NCI-H2171 (cell line): ENCODE measurements at regions not wholly inside any gene's neighbourhood (a gene's known extent, or its start where the extent isn't known, plus 50 kb on each side); places are given as distances from the start of the nearest gene placed in this dataset.
"Not testable (repeated sequence)": the region's sequence is repeated elsewhere in the genome, so short reads cannot be mapped to it uniquely, and the experiment has no call there.

Experiments used
- DNase-seq: peaks from one replicate; lab custom pipeline; 2025; lab: John Stamatoyannopoulos, UW

- DNase-seq = no peak
Measured at GRCh38 chr2:167353605-167354280, 465.5 kb downstream of the XIRP2 start.

DNA sequence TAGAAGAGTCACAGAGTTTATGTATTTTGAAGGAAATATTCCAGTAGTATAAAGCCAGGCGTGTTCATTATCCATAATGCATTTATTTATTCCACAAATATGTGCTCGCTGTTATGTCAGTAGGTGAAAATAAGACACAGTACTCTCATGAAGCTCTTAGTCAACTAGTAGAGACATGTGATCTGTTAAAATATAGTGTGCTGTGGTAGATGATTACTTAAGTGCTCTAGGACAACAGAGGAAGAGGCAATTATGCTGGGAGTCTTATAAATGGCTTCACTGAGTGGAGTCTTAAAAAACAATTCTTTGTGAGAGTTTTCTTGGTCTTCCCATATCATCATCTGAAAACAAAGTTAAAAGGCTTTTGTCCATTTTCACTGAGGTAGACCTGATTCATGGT, 457.3 kb downstream of the XIRP2 start:
- DNase-seq = no peak

DNA sequence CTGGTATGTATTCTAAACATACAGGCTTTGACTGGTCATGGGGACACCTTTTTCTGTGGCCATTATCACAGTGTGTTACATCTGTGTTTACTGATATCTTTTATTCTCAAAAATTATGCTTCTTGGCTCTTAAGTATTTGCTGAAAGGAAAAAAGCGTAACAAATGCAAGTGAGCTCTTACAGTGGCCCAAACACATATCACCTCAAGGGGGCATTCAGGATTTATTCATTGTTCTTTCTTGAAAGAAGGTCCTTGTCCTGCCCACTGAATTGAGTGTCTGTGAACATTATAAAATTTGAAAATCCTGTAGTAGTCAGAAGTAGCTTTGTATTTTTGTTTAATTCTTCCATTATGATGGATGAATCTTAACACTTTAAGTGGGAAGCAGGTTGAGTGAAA, 454.5 kb downstream of the XIRP2 start:
- DNase-seq = no peak

GRCh38 chr2:167340322-167340721, 452.0 kb downstream of the XIRP2 start:
- no peak for DNase-seq

DNA sequence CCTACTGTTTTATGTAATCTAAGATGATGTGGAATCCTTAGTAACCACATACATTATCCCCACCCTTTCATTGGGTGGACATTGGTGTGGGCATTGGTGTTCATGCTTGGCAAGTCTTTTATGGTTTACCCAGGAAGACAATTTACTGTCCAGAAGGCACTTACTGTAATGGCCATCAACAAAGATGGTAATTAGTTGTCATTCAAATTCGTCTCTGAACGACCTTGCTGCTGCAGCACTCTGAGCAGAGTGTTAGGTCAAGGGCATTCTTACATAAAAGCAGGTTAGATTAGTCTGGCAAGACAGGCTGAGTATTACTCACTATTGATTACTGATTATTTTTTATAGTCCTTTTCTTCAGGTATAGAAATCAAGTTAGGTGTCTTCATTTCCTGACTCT, 447.9 kb downstream of the XIRP2 start:
- DNase-seq = no peak

DNA sequence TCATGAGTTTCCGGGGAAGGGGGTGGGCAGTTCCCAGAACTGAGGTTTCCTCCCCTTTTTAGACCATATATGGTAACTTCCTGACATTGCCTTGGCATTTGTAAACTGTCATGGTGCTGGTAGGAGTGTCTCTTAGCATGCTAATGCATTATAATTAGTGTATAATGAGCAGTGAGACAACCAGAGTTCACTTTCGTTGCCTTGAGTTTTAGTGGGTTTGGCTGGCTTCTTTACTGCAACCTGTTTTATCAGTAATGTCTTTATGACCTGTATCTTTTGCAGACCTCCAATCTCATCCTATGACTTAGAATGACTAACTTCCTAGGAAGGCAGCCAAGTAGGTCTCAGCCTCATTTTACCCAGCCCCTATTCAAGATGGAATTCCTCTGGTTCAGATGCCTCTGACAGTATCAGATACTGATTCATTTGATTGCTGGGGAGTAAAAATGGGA, 447.3 kb downstream of the XIRP2 start:
- no peak for DNase-seq

DNA sequence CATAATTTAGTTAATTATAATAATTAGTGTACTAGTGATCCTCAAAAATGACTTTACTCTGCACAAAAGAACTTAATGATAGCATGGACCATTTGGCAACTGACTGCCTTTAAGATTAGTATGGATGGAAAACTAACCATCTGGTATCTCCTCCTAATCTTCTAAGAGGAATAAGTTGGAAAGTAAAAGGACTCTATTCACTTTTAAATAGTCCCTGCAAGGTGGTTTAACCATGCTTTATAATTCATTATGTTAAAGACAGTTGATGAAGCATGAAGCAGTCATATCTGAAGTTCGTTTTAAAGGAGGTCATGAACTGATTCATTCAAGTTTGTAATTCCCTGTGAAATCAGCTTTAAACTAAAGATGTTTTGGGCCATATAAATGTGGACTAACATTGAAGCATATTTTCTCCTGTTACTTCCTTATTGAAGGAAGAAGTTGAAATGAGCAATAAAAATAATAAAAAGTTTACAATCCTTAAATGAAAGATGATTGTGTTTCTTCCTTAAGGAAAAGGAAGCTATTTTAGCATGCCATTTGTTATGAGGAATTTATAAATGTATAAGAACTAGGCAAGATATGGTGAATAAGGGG, 446.0 kb downstream of the XIRP2 start:
- DNase-seq = no peak

GRCh38 chr2:167333245-167333644, 445.0 kb downstream of the XIRP2 start:
- no peak for DNase-seq

DNA sequence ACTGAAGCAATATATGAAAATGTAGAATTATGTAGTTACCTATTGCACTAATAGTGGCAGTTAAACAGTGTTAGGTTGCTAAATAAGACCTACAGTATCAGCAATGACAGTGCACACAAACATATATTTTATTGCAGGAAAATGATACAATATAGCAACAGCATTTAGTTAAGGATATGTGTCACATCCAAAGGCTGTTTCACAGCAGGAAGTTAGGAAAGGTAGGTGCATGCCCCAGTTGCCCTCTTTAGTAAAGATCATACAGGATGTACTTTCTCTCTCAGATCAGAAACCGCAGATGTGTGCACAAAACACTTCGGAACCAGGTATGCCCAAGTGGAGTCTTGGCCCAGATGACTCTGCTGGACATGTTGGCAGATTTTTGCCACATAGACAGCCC, 444.1 kb downstream of the XIRP2 start:
- DNase-seq = no peak

- no peak for DNase-seq
Measured at GRCh38 chr2:167331636-167332232, 443.5 kb downstream of the XIRP2 start.

GRCh38 chr2:167328808-167329207, 440.5 kb downstream of the XIRP2 start:
- not testable (repeated sequence) for DNase-seq

DNA sequence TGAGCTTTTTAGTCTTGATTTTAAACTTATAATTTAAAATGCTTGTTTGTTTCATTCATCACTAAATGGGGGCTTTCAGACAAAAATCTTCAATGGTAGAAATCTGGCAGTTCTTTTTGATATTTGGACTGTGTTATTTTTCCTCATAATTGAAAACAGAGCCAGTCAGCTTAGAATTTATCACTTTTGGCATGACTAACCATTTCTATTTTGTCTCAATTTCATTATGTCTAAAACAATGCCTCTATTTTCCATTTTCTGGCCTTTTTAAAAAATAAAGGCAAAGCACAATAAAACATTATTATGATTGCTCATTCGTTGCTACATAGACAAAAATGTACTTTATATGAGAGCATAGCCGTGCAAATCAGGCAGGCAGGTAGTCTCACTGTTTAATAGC, 434.5 kb downstream of the XIRP2 start:
- DNase-seq = no peak

- DNase-seq = no peak
Measured at GRCh38 chr2:167318581-167318980, 430.3 kb downstream of the XIRP2 start.

DNA sequence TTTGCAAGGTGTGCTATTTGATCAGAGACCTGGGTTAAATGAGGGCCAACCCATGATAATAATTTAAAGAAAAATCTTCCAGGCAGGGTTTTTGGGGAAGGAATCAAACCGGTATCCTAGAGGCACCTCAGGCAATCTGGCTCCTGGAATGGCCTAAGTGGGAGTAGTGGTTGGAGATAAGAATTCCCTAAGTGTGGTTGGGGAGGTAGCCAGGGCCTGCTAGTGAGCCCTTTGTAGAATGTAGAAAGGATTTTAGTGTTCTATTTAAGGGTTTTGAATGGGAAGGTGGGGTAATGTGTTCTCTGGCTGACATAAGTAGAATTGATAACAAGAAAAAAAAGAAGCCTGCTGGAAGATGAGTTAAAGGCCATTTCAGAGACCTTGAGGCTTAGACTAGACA, 422.2 kb downstream of the XIRP2 start:
- DNase-seq = no peak
